Urothelium cell line (cell line): ENCODE measurements at regions not wholly inside any gene's neighbourhood (a gene's known extent, or its start where the extent isn't known, plus 50 kb on each side); places are given as distances from the start of the nearest gene placed in this dataset.
A peak's percentile ranks its signal among the peaks of the same experiment; 100 is the strongest.

Source experiments
- DNase-seq: peaks from one replicate; pipeline ENCODE4 v3.0.0; 2011; ENCODE audit warnings: low spot score, mixed read lengths
- FAIRE-seq: peaks from 2 replicates; lab custom pipeline; 2011; peaks lifted over from hg19 to GRCh38; lab: Jason Lieb, UNC

- no peak for FAIRE-seq
- DNase-seq: no peak
Measured at GRCh38 chr7:27362026-27362425, 119.4 kb downstream of the EVX1 start.

GRCh38 chr7:27364344-27364758 is 121.7 kb downstream of the EVX1 start:
- peak; percentile 25 for DNase-seq
- FAIRE-seq: no peak

GRCh38 chr7:27367179-27367932 is 124.8 kb downstream of the EVX1 start:
- FAIRE-seq (no peak), DNase-seq (no peak)

- no peak for DNase-seq
- peak; percentile 99 for FAIRE-seq
Measured at GRCh38 chr7:27367933-27368549, 125.4 kb downstream of the EVX1 start.

DNA sequence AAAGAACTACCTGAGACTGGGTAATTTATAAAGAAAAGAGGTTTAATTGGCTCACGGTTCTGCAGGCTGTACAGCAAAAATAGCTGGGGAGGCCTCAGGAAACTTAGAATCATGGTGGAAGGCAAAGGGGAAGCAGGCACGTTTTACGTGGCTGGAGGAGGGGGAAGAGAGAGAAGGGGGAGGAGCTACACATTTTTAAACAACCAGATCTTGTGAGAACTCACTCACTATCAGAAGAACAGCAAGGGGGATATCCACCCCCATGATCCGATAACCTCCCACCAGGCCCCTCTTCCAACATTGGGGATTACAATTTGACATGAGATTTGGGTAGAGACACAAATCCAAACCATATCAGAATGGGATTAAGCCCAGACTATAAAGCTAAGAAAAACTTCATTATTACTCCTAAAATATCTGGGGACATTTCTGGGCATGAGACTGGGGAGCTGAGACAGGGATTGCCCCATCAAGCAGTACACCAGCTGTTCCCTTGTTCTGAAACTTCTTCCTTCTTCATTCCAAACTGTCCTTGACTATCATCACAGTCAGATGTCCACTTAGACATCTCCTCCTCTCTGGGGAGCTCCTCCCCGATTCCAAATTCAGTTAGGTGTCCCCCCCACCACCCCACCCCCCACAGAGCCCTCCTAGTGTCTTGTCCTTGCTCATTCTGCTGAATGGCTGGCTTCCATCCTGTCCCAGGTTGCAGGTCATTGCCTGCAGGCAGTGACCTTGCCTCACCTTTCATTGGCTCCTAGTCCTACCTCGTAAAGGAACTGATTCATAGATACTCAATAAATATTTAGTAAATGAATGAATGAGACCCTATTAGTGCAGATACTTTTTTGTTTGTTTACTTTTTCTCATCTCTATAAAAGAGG is 132.6 kb downstream of the EVX1 start:
- FAIRE-seq (no peak), DNase-seq (no peak)

DNA sequence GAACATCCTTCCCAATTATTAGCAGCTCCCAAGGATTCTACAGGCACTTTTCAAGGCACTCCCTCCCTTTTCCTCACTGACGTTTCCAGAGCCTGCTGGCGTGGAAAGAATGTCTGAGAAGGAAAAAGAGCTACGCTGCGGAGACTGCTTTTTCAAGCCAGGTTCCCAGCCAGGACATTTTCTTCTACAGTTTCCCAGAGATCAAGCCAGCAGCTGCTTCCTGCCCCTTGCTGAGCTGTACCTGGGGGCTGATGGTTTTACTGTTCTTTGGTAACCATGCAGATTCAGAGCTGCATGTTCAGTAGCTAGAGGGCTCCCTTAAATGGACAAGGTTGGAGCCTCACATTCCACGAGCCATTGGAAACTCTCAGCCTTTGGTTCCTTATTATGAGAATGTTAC is 133.4 kb downstream of the EVX1 start:
- DNase-seq: no peak
- FAIRE-seq: no peak

DNA sequence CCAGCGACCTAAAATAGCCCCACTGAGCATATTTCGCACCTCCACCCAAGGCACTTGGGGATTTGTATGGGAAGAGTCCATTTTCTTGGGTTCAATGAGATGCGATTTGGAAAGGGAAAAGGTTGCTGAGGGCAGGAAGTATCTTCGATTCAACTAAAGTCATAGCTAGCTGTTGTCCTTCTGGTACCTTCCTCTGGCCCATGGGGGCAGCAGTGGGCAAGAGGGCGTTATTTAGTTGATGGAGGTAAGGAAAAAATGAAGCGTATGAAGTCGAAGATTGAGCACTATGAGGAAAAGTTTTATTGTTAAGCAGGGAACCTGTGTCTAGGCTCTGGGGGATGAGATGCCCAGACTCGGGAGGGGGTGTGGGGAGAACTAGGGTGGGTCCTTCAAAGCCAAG is 135.4 kb downstream of the EVX1 start:
- DNase-seq (no peak), FAIRE-seq (no peak)

- FAIRE-seq: no peak
Measured at GRCh38 chr7:27382307-27382706, 139.7 kb downstream of the EVX1 start.

GRCh38 chr7:27386581-27386980 is 144.0 kb downstream of the EVX1 start:
- DNase-seq: no peak
- FAIRE-seq: no peak

More at GRCh38 chr7:27382307-27382706, 139.7 kb downstream of the EVX1 start:
- no peak for DNase-seq

- FAIRE-seq: no peak
- DNase-seq: no peak
Measured at GRCh38 chr7:27387864-27388263, 145.3 kb downstream of the EVX1 start.

- no peak for DNase-seq
- no peak for FAIRE-seq
Measured at GRCh38 chr7:27388561-27388960, 146.0 kb downstream of the EVX1 start.

- DNase-seq (no peak), FAIRE-seq (no peak)
Measured at GRCh38 chr7:27389496-27389895, 146.9 kb downstream of the EVX1 start.

GRCh38 chr7:27392477-27392876 is 149.9 kb downstream of the EVX1 start:
- DNase-seq: no peak
- FAIRE-seq: no peak

- FAIRE-seq (peak; percentile 79), DNase-seq (no peak)
Measured at GRCh38 chr7:27394871-27395270, 152.3 kb downstream of the EVX1 start.

- FAIRE-seq (peak; percentile 89), DNase-seq (no peak)
Measured at GRCh38 chr7:27395626-27396025, 153.0 kb downstream of the EVX1 start.

DNA sequence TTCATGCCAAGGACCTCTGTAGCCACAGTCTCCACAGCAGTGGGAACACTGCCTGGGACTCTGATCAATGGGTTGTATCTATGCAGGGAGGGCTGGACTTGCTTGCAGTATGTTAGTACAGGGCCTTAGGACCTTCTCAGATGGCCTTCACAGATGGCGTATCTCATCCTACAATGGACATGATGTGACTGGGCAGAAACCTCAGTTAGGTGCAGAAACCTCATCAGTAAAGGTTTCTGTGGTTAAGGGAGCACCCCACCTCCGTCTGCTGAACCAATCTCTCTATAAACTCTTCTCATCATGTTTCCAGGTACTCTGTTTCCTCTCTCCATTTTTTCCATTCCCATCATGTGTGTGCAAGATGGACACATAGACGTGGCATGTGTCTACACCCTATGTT is 154.9 kb downstream of the EVX1 start:
- FAIRE-seq (no peak), DNase-seq (no peak)

DNA sequence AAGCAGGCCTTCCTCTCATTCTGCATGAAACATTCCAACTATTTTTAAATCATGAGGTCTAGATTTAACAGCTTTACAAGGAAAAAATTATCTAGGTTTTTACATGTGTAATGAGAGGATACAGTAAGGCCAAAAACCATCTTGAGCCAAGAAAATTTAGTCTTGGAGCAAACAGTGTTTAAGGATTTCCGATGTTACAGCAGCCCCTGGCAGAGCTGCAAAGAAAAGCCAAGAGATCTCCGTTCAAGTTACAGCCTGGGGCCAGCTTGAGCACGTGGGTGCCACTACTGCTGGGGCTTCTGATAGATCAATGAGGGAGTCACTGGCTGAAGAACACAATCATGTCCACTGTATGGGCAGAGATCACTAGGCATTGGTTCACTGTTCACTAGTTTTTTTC is 156.2 kb downstream of the EVX1 start:
- FAIRE-seq: no peak
- DNase-seq: no peak

DNA sequence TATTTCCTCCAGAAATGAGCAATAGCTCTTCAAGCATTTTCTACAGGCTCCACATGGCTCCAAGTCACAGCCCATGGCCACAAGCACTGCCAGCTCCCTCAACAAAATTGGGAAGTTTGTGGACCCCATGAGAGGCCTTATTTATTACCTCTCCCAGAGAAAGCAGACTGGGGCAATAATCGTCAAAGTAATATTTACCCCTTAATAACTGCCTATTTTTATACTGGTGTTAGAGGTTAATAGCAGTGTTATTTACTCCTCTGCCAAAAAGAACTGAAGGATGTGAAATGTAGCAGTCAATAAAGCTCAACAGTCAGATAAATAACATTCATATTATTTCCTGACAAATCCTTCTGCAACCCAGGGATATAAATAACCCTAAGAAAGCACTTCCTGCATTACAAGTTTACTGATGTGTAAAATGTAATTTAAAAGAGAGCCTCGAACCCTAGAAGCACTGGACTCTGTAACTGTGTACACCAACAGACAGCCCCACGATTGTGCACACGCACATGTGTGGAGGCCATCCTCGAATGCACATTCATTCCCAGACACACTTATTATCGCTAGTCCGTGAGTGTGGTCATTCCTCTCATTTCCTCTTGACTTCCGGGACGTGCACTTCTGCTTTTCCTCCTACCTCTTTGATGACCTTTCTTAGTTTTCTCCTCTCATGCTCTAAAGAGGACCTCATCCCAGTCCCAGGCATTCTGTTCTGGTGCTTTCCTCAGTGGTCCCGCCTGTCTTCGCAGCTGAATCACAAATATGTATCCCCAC is 157.4 kb downstream of the EVX1 start:
- no peak for DNase-seq
- peak; percentile 5 for FAIRE-seq

GRCh38 chr7:27405780-27406179 is 163.2 kb downstream of the EVX1 start:
- no peak for DNase-seq
- peak; percentile 42 for FAIRE-seq

DNA sequence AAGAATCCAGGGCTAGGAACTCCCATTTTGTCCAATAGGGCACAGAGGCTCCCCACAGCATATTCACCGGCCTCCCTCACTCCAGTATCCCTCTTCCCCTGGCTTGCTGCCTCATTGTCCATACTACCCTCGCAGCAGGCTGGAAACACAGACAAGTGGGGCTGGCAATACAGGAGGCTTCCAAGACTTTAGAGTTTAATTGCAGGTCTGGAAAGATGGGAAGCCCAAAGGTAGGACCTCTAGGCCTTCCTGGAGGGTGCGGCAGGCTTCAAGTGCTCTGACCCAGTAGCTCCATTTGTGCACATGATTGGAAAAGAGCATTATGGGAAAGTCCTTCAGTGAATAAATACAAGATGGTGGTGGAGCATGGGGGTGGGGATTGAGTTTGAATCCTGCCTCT is 166.7 kb downstream of the EVX1 start:
- no peak for DNase-seq
- FAIRE-seq: peak; percentile 9

DNA sequence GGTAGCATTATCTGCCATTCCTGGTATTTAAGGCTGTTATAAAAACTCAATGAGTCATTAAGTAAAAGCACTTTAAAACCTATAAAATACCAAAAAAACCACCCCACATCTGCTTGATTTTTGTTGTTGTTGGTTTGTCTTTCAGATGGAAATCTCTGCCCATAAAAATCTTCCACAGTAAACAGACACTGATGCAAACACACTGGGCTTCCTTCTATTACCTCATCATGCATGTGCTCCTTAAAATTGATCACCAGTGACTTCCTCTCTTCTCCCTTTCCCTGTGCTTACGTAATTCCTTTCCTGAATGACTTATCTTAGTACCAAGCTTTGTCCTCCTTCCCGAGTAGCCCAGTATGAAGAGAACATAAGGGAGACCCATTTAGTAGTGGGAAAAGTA is 167.2 kb downstream of the EVX1 start:
- no peak for FAIRE-seq
- DNase-seq: no peak
